Right lobe of liver (tissue), 4 donors: ENCODE measurements at regions not wholly inside any gene's neighbourhood (a gene's known extent, or its start where the extent isn't known, plus 50 kb on each side); places are given as distances from the start of the nearest gene placed in this dataset.

ENCODE experiments used
- CTCF ChIP-seq, 4 donors: fragments of 200-600 bp in 3 of 4; fragments of 450-650 bp in 1 of 4; IDR thresholded peaks; one replicate each; pipeline versions ENCODE4 v1.5.1 to v1.8.0; 2016 to 2022; ENCODE audit warnings: antibody characterized with exemption in 4 of 4, mild to moderate bottlenecking in 2 of 4
- POLR2A ChIP-seq: fragments of 450-650 bp; IDR thresholded peaks from one replicate; pipeline ENCODE4 v1.6.1; 2017; ENCODE audit warnings: antibody characterized with exemption, mild to moderate bottlenecking
- donor health status: DM: no; HTN: no; CAD: no.
- donor health status: DM: no; HTN: no; CAD: no.
- donor health status: DM: no; HTN: yes; CAD: no.

GRCh38 chr5:101860145-101860544, 435.9 kb downstream of the SLCO4C1 start:
- TF ChIP-seq CTCF (IDR thresholded peaks at IDR 0.05) (no peak), POLR2A (no peak)
